ENCODE measurements at regions not wholly inside any gene's neighbourhood (a gene's known extent, or its start where the extent isn't known, plus 50 kb on each side); places are given as distances from the start of the nearest gene placed in this dataset.

- H3K9me3 ChIP-seq, result no peaks in the 10 kb centered on the region
- no peaks in the 10 kb centered on the region for H3K36me3 ChIP-seq
- no peaks in the 10 kb centered on the region for H3K27me3 ChIP-seq
- H3K4me1 ChIP-seq, result no peaks in the 10 kb centered on the region
- no peak for TF ChIP-seq CTCF (IDR thresholded peaks at IDR 0.05; ENCODE audit: low read depth, low read length)
- H3K4me3 ChIP-seq (ENCODE audit: low read depth, low read length), result no peak overlapping the region
- no peak for DNase-seq
Observed at GRCh38 chr2:53362934-53363333, 404.7 kb upstream of the CHAC2 start.

- Histone ChIP-seq H3K36me3 (no peaks in the 10 kb centered on the region), H3K27me3 (no peaks in the 10 kb centered on the region), H3K4me3 (ENCODE audit: low read depth, low read length) (no peak overlapping the region), H3K9me3 (no peaks in the 10 kb centered on the region), H3K4me1 (no peaks in the 10 kb centered on the region)
- no peak for DNase-seq
- no peak for TF ChIP-seq CTCF (IDR thresholded peaks at IDR 0.05; ENCODE audit: low read depth, low read length)
Observed at GRCh38 chr2:53356291-53356905, 411.2 kb upstream of the CHAC2 start.

- Histone ChIP-seq H3K4me1 (no peaks in the 10 kb centered on the region), H3K36me3 (no peaks in the 10 kb centered on the region), H3K4me3 (ENCODE audit: low read depth, low read length) (no peak overlapping the region), H3K9me3 (no peaks in the 10 kb centered on the region), H3K27me3 (no peaks in the 10 kb centered on the region)
- DNase-seq, result peak; percentile 48
- no peak for TF ChIP-seq CTCF (IDR thresholded peaks at IDR 0.05; ENCODE audit: low read depth, low read length)
Observed at GRCh38 chr2:53353135-53354114, 414.2 kb upstream of the CHAC2 start.

GRCh38 chr2:53347269-53347668, 420.3 kb upstream of the CHAC2 start:
- Histone ChIP-seq H3K27me3 (no peaks in the 10 kb centered on the region), H3K4me1 (no peaks in the 10 kb centered on the region), H3K4me3 (ENCODE audit: low read depth, low read length) (no peak overlapping the region), H3K9me3 (no peaks in the 10 kb centered on the region), H3K36me3 (no peaks in the 10 kb centered on the region)
- no peak for TF ChIP-seq CTCF (IDR thresholded peaks at IDR 0.05; ENCODE audit: low read depth, low read length)
- DNase-seq, result no peak

GRCh38 chr2:53342248-53342647, 425.4 kb upstream of the CHAC2 start:
- Histone ChIP-seq H3K27me3 (no peaks in the 10 kb centered on the region), H3K4me1 (no peaks in the 10 kb centered on the region), H3K9me3 (no peaks in the 10 kb centered on the region), H3K4me3 (ENCODE audit: low read depth, low read length) (no peak overlapping the region), H3K36me3 (no peaks in the 10 kb centered on the region)
- TF ChIP-seq CTCF (IDR thresholded peaks at IDR 0.05; ENCODE audit: low read depth, low read length), result no peak
- DNase-seq, result no peak

GRCh38 chr2:53334610-53335009, 433.0 kb upstream of the CHAC2 start:
- H3K4me3 ChIP-seq (ENCODE audit: low read depth, low read length), result no peak overlapping the region
- H3K27me3 ChIP-seq, result no peaks in the 10 kb centered on the region
- H3K36me3 ChIP-seq, result no peaks in the 10 kb centered on the region
- no peak for TF ChIP-seq CTCF (IDR thresholded peaks at IDR 0.05; ENCODE audit: low read depth, low read length)
- DNase-seq, result no peak
- no peaks in the 10 kb centered on the region for H3K9me3 ChIP-seq
- H3K4me1 ChIP-seq, result no peaks in the 10 kb centered on the region

Data from BE2C (cell line).